Neural cell (in vitro differentiated cells): ENCODE measurements at regions not wholly inside any gene's neighbourhood (a gene's known extent, or its start where the extent isn't known, plus 50 kb on each side); places are given as distances from the start of the nearest gene placed in this dataset.

Experiments
- H2AFZ ChIP-seq: fragments of 200-600, 300-800 bp; sonication (generic), shearing (Covaris generic); 2 replicates; pipeline ENCODE4 v1.6.0; 2014; ENCODE audit warnings: low read depth, mild to moderate bottlenecking, antibody characterized with exemption, low read length, moderate library complexity
- H3F3A ChIP-seq: fragments of 200-600 bp; shearing (Covaris generic); 2 replicates; pipeline ENCODE4 v1.6.1; 2016; ENCODE audit warnings: mild to moderate bottlenecking, moderate library complexity, mixed read lengths, antibody characterized with exemption, low read length; ENCODE audit not compliant: insufficient read depth, poor library complexity, severe bottlenecking
- H3K27ac ChIP-seq: fragments of 200-600, 300-800 bp; sonication (generic), shearing (Covaris generic); 2 replicates; pipeline ENCODE4 v1.5.1; 2014; ENCODE audit warnings: mild to moderate bottlenecking, low read length, moderate library complexity
- H3K27me3 ChIP-seq: fragments of 300-800, 200-600 bp; sonication (generic), shearing (Covaris generic); 2 replicates; pipeline ENCODE4 v1.6.0; 2014; ENCODE audit warnings: mild to moderate bottlenecking, low read depth, low read length, moderate library complexity; ENCODE audit not compliant: insufficient read depth
- H3K36me3 ChIP-seq: fragments of 300-800, 200-600 bp; sonication (generic), shearing (Covaris generic); 2 replicates; pipeline ENCODE4 v1.5.1; 2014; ENCODE audit warnings: mild to moderate bottlenecking, antibody characterized with exemption, low read length, moderate library complexity; ENCODE audit not compliant: insufficient read depth
- H3K4me2 ChIP-seq: fragments of 300-800, 200-600 bp; sonication (generic), shearing (Covaris generic); 2 replicates; pipeline ENCODE4 v1.6.0; 2014; ENCODE audit warnings: mild to moderate bottlenecking, low read length
- H3K4me3 ChIP-seq: fragments of 300-800, 200-600 bp; sonication (generic), shearing (Covaris generic); 2 replicates; pipeline ENCODE4 v1.5.1; 2014; ENCODE audit warnings: mild to moderate bottlenecking, low read length, moderate library complexity
- H3K79me2 ChIP-seq: fragments of 200-600 bp; shearing (Covaris generic); replicated peaks from 2 replicates; pipeline ENCODE4 v1.6.0; 2014; ENCODE audit warnings: mild to moderate bottlenecking, low read length, moderate library complexity; ENCODE audit not compliant: insufficient read depth
- H3K9ac ChIP-seq: fragments of 300-800, 200-600 bp; sonication (generic), shearing (Covaris generic); 2 replicates; pipeline ENCODE4 v1.6.1; 2016; ENCODE audit warnings: mild to moderate bottlenecking, low read length, mixed read lengths
- H3K9me2 ChIP-seq: fragments of 200-600 bp; shearing (Covaris generic); 2 replicates; pipeline ENCODE4 v1.6.1; 2016; ENCODE audit warnings: mild to moderate bottlenecking, low read length, mixed read lengths; ENCODE audit not compliant: insufficient read depth
- H3K9me3 ChIP-seq: fragments of 200-600, 300-800 bp; sonication (generic), shearing (Covaris generic); 2 replicates; pipeline ENCODE4 v1.6.1; 2016; ENCODE audit warnings: mild to moderate bottlenecking, mixed run types, low read length, moderate library complexity, mixed read lengths
- H4K20me1 ChIP-seq: fragments of 200-600 bp; shearing (Covaris generic); 2 replicates; pipeline ENCODE4 v1.6.1; 2016; ENCODE audit warnings: mild to moderate bottlenecking, mixed run types; ENCODE audit not compliant: insufficient read depth
- EP300 ChIP-seq: fragments of 450-650 bp; conservative IDR thresholded peaks from 2 replicates; pipeline ENCODE4 v1.6.1; 2014; ENCODE audit warnings: antibody characterized with exemption, mild to moderate bottlenecking, moderate library complexity; ENCODE audit not compliant: poor library complexity, severe bottlenecking
- EZH2 ChIP-seq: fragments of 200-600, 300-800 bp; shearing (Covaris generic), sonication (generic); IDR thresholded peaks from 2 replicates; pipeline ENCODE4 v1.6.1; 2014; ENCODE audit warnings: antibody characterized with exemption, low read length, borderline replicate concordance, mild to moderate bottlenecking; ENCODE audit not compliant: insufficient read depth, poor library complexity, severe bottlenecking
- MXI1 ChIP-seq: fragments of 450-650 bp; conservative IDR thresholded peaks from 2 replicates; pipeline ENCODE4 v1.6.1; 2014; ENCODE audit warnings: antibody characterized with exemption, mild to moderate bottlenecking; ENCODE audit not compliant: poor library complexity, severe bottlenecking
- POLR2AphosphoS5 ChIP-seq: IDR thresholded peaks from 2 replicates; pipeline ENCODE4 v1.6.1; 2012
- RAD21 ChIP-seq: fragments of 450-650 bp; conservative IDR thresholded peaks from 2 replicates; pipeline ENCODE4 v1.6.1; 2014; ENCODE audit warnings: antibody characterized with exemption, mild to moderate bottlenecking, moderate library complexity
- SMC3 ChIP-seq: fragments of 450-650 bp; conservative IDR thresholded peaks from 2 replicates; pipeline ENCODE4 v1.6.1; 2014; ENCODE audit warnings: antibody characterized with exemption, mild to moderate bottlenecking, moderate library complexity; ENCODE audit not compliant: poor library complexity
- TAF1 ChIP-seq: IDR thresholded peaks from 2 replicates; pipeline ENCODE4 v1.6.1; 2012; ENCODE audit warnings: low read depth
- TF ChIP-seq, protein P1 (sequence below): fragments of 450-650 bp; IDR thresholded peaks from 2 replicates; pipeline ENCODE4 v1.5.1; 2014; ENCODE audit warnings: antibody characterized with exemption, mild to moderate bottlenecking, moderate library complexity; ENCODE audit not compliant: poor library complexity, severe bottlenecking
- TF ChIP-seq, protein P2 (sequence below): IDR thresholded peaks from 2 replicates; pipeline ENCODE4 v1.6.1; 2012; ENCODE audit warnings: borderline replicate concordance

DNA sequence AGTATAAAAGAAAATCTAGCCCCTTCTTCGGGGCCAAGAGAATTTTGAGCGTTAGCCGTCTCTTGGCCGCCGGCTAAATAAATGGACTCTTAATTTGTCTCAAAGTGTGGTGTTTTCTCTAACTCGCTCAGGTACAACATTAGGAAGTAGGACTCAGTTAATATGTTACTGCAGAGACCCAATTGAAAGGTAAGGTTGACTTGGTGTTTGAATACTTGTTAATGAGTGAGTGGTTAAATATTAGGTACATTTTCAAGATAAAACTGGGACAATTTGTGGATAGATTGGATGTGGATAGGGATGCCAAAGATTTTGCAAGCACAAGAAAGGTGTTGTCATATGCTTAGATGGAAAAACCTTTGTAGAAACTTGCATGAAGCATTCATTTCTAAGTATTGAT is 1177.3 kb upstream of the CDH18 start:
- Histone ChIP-seq H3K9ac (no peak overlapping the region), H3K9me2 (no peaks in the 10 kb centered on the region), H3K27ac (no peak overlapping the region), H3K79me2 (no peaks in the 10 kb centered on the region), H3K4me2 (no peak overlapping the region), H3K27me3 (no peaks in the 10 kb centered on the region), H3K36me3 (no peaks in the 10 kb centered on the region), H3K9me3 (no peaks in the 10 kb centered on the region), H4K20me1 (no peaks in the 10 kb centered on the region), H2AFZ (no peak overlapping the region), H3K4me3 (no peak overlapping the region), H3F3A (no peaks in the 10 kb centered on the region)
- TF ChIP-seq TAF1 (no peak), EZH2 (no peak), POLR2AphosphoS5 (no peak), EP300 (no peak), SMC3 (no peak), RAD21 (no peak), MXI1 (no peak)
- TF ChIP-seq, protein P1, sequence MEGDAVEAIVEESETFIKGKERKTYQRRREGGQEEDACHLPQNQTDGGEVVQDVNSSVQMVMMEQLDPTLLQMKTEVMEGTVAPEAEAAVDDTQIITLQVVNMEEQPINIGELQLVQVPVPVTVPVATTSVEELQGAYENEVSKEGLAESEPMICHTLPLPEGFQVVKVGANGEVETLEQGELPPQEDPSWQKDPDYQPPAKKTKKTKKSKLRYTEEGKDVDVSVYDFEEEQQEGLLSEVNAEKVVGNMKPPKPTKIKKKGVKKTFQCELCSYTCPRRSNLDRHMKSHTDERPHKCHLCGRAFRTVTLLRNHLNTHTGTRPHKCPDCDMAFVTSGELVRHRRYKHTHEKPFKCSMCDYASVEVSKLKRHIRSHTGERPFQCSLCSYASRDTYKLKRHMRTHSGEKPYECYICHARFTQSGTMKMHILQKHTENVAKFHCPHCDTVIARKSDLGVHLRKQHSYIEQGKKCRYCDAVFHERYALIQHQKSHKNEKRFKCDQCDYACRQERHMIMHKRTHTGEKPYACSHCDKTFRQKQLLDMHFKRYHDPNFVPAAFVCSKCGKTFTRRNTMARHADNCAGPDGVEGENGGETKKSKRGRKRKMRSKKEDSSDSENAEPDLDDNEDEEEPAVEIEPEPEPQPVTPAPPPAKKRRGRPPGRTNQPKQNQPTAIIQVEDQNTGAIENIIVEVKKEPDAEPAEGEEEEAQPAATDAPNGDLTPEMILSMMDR, result no peak
- TF ChIP-seq, protein P2, sequence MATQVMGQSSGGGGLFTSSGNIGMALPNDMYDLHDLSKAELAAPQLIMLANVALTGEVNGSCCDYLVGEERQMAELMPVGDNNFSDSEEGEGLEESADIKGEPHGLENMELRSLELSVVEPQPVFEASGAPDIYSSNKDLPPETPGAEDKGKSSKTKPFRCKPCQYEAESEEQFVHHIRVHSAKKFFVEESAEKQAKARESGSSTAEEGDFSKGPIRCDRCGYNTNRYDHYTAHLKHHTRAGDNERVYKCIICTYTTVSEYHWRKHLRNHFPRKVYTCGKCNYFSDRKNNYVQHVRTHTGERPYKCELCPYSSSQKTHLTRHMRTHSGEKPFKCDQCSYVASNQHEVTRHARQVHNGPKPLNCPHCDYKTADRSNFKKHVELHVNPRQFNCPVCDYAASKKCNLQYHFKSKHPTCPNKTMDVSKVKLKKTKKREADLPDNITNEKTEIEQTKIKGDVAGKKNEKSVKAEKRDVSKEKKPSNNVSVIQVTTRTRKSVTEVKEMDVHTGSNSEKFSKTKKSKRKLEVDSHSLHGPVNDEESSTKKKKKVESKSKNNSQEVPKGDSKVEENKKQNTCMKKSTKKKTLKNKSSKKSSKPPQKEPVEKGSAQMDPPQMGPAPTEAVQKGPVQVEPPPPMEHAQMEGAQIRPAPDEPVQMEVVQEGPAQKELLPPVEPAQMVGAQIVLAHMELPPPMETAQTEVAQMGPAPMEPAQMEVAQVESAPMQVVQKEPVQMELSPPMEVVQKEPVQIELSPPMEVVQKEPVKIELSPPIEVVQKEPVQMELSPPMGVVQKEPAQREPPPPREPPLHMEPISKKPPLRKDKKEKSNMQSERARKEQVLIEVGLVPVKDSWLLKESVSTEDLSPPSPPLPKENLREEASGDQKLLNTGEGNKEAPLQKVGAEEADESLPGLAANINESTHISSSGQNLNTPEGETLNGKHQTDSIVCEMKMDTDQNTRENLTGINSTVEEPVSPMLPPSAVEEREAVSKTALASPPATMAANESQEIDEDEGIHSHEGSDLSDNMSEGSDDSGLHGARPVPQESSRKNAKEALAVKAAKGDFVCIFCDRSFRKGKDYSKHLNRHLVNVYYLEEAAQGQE, result no peak

DNA sequence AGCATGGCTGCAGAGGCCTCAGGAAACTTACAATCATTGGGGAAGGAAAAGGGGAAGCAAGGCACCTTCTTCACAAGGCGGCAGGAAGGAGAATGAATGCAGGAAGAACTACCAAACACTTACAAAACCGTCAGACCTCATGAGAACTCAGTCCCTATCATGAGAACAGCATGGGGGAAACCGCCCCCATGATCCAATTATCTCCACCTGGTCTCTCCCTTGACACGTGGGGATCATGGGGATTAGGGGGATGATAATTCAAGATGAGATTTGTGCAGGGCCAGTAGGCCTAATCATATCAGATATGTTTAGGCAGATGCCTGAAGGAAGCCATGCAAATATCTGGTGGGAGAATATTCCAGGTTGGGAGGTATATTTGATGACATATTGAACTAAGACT is 1176.4 kb upstream of the CDH18 start:
- Histone ChIP-seq H3K9me2 (no peaks in the 10 kb centered on the region), H3K9me3 (no peaks in the 10 kb centered on the region), H3K79me2 (no peaks in the 10 kb centered on the region), H2AFZ (no peak overlapping the region), H3K9ac (no peak overlapping the region), H3F3A (no peaks in the 10 kb centered on the region), H3K4me2 (no peak overlapping the region), H3K27ac (no peak overlapping the region), H4K20me1 (no peaks in the 10 kb centered on the region), H3K4me3 (no peak overlapping the region), H3K36me3 (no peaks in the 10 kb centered on the region), H3K27me3 (no peaks in the 10 kb centered on the region)
- TF ChIP-seq TAF1, result no peak
- TF ChIP-seq, protein P2, result no peak
- no peak for TF ChIP-seq SMC3
- no peak for TF ChIP-seq MXI1
- TF ChIP-seq RAD21, result no peak
- TF ChIP-seq EP300, result no peak
- TF ChIP-seq, protein P1, result no peak
- TF ChIP-seq EZH2, result no peak
- no peak for TF ChIP-seq POLR2AphosphoS5
